GM18508 (cell line): ENCODE measurements at regions not wholly inside any gene's neighbourhood (a gene's known extent, or its start where the extent isn't known, plus 50 kb on each side); places are given as distances from the start of the nearest gene placed in this dataset.

Source experiments
- ATAC-seq: cut with Tn5 transposase; IDR thresholded peaks from one replicate; pipeline ENCODE4 v1.9.1; 2021; ENCODE audit warnings: moderate number of reproducible peaks; ENCODE audit not compliant: insufficient read depth, unreplicated experiment

- ATAC-seq, result no peak
These were observed 197.7 kb downstream of the MTX2 start for GRCh38 chr2:176466918-176467452.

DNA sequence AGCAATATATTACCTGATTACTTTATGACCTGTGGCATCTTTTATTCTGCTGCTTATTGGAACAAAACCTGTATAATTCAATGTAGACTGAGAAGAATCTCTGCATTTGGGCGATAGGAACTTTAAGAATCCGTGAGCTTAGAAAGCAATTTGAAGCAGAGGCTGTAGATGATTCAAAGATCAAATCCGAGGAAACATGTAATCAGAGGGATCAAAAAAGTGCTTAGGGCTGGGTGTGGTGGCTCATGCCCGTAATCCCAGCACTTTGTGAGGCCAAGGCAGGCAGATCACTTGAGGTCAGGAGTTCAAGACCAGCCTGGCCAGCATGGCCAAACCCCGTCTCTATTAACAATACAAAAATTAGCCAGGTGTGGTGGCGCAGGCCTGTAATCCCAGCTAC lies 198.4 kb downstream of the MTX2 start:
- no peak for ATAC-seq

GRCh38 chr2:176468457-176469113 lies 199.3 kb downstream of the MTX2 start:
- no peak for ATAC-seq

DNA sequence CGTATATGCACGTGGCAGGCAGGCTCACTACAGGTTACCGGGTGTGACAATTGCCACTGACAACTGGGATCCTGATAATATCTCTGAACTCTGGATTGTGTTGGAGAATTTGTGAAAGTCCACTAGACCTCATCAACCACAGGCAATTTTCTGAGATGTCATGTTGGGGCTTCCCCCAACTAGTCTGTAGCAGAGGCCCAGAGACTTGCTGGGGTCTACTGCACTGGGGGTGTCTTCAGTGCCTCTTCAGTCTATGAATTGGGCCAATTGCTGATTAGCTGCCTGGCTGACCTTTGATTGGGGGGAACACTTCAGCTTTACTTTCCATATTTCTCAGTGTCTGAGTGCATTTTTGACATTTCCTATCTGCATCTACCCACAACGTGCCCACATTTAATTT lies 201.5 kb downstream of the MTX2 start:
- no peak for ATAC-seq

GRCh38 chr2:176471949-176472348 lies 202.7 kb downstream of the MTX2 start:
- ATAC-seq, result no peak

DNA sequence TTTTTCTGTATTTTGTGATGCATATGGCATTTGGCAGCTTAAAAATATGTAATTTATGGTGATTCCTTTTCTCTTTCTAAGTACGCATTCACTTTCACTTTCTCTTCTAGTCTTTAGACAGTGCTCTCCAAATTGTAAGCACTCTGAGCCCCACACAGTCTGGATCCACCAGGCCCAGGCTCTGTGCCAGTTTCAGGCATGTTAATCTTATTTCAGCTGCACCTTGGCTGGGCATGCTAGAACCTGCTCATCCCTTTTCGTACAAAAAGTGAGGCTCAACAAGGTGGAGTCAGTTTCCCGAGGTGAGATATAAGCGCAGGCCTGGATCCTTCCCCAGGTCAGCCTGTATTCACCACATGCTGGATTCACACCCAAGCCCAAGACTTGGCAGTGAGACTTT lies 203.9 kb downstream of the MTX2 start:
- no peak for ATAC-seq

DNA sequence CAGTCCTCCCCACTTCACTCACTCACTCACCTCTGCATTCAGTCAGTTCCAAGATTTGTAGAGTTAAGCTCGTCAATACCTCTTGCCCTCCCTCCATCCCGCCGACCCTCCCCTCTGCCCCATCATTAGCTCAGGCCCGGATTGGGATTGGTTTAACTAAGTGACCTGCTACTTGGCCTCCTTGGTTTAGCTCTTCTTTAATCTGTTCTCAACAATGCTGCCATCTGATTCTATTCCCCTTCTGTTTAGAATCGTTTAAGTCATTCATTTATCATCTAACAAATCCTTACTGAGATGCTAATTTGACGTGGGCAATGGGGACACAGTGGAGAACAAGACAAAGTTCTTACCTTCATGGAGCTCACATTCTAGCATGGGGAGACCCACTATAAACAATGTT lies 204.6 kb downstream of the MTX2 start:
- no peak for ATAC-seq

DNA sequence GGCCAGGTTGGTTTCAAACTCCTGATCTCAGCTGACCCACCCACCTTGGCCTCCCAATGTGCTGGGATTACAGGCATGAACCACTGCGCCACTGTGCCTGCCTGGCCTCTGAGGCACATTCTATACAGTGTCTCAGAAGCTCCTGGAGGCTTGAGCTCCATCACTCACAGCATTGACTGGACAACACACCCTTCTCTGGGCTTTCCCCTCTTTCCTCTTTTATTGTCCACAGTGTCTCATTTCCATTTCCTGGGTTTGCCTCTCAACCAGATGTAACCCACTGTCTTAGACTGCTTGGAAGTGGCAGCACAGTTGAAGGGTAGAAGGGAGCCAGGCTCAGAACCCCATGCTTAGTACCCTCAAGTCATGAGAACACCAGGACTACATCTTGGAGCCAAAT lies 208.1 kb downstream of the MTX2 start:
- ATAC-seq, result no peak

DNA sequence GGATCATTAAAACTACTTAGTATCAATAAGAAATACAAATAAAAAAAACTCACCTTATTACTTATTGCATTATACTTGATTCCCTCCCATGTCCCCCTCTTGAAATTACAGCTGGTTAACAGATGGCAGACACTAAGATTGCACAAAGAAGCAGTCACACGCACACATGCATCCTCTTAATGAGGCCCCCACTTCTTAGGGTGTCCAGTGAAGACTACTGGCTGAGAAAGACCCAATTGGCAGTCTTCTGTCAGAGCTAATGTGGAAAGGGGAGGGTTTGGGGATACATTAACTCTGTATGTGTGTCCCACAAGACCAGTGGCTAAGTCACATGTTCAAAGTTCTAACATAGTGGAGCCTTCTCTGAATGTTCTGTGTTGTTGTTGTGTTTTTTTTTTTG lies 210.7 kb downstream of the MTX2 start:
- ATAC-seq, result no peak

DNA sequence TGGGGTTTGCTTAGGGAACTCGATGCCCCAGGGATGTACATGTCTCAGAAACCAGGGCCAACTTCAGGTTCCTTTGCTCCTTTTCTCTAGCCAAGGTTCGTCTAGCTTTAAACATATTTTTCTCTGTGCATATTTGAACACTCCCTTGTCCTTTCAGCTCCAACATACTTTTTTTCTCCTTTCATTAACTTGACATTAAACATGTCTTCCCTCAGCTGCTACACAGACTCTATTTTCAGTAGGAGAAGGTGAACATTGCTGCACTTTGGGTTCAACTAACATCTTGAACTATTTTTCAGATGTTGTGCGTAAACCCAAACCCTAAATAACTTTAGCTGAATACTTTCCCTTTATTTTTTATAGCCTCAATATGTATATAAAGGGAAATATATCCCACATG lies 212.9 kb downstream of the MTX2 start:
- ATAC-seq, result no peak

- no peak for ATAC-seq
These were observed 214.2 kb downstream of the MTX2 start for GRCh38 chr2:176483476-176483875.

DNA sequence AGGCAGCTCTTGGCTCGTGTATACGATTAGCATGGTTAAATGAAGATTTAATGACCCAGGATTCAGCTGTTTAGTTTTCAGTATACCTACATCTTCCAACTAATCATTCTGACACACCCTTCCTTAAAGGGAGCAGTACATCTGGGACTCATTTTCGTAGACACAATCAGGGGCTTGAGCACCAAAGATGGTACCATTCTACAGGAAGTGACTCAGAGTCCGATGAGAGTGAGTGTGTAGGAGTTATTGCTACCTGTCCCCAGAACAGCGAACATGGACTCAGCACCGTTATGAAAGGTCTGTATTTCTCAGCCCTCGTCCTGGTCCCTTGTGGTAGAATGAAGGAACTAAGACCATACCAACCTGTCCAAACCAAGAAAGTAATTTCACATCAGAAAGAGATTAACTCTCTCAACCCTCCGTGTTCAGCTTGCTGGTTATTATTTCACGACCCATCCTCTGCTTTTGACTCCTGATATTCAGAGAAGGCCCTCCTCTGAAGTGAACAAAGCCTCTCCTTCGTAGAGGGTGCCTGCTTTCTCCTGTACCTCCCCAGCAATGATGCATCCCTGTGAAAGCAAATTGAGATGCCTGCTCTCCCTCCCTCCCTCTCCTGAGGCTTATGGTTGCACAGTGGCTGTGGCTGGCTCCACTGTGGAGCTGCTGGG lies 214.8 kb downstream of the MTX2 start:
- no peak for ATAC-seq

DNA sequence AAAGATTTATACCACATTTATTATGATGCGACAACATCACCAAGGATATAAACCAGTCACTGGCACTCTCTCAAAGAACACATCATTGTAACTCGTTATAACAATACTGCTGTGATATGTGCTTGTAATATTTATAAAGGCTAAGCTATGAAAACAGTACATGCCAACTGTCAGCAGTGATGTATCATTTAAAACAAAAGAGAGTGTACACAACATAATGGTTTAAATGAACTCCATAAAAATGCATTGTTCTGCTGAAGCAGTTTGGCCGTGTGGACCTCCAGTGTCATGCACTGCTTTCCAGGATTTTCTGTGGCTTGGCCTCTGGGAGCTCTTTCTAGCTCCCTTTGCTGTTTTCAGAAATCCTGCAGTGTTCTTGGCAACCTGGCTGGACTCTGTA lies 215.6 kb downstream of the MTX2 start:
- no peak for ATAC-seq

GRCh38 chr2:176488431-176488830 lies 219.2 kb downstream of the MTX2 start:
- ATAC-seq, result no peak

- no peak for ATAC-seq
These were observed 221.0 kb downstream of the MTX2 start for GRCh38 chr2:176490061-176490861.

DNA sequence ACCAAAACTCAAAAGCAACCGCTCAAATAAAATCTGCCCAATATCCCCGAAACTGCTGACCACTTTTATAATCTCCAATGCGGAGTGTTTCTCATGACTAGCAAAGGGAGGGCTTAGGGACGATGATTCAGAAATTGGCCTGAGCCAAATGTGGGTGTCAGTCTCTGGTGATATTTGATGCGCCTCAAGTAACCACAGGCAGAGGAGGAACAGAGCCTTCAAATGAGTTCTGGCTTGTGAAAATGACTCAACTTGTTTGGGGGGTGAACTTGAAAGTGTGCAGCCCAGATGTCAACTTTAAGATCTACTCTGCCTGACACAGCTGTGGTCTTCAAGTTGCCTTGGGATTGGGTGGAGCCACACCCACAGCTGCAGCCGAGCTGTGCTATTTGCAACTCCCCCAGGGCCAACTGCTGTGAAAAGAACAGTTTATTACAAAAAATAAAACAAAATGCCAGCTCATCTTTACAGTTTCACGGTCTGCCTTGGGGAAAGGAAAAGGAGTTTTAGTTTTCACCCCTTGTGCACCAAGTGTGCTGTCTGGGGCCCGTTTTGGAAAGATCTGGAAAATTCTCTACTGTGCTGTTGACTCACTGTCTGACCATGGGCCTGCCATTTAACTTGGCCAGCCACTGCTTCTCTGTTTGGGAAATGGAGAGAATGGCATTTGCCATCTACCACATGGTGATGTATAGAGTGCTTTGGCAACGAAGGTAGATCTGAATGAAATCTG lies 222.1 kb downstream of the MTX2 start:
- peak; percentile 89 for ATAC-seq

DNA sequence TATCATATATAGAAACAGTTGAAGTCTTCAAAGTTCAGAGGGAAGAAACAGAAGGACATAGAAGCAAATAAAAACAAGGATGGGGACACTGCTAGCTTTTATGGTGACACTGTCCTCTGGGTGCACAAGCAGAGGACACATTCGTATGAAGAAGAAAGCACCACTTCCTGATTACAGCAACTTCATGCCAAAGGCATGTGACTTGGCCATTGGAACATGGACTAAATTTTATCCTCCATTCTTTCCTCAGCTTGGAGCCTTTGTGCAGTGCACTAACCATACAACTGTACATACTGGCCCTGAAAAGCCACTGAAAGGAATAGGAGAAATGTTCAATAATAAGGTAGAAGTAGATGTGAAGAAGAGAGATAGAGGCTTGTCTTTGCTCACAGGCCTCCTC lies 223.3 kb downstream of the MTX2 start:
- ATAC-seq, result no peak

- ATAC-seq, result no peak
These were observed 224.1 kb downstream of the MTX2 start for GRCh38 chr2:176493226-176493825.

GRCh38 chr2:176493909-176494308 lies 224.7 kb downstream of the MTX2 start:
- ATAC-seq, result no peak

DNA sequence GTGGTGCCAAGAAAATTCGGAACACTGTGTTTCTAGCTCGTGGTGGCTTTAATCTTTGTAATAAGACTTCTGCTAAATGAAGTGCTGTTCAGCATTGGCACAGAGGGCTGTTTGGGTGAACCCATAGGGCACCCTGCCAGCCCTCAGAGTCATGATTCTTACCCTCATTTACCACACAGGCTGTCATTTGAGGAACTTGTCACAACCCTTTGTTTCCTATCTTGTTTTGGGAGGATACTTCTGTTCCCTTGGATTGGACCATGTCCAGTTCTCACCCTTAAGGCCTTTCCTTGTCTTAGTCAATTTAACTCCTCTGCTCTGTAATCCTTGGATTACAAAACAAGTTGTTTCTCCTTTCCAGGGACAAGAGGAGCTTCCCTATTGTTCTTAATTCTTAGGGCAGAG lies 225.7 kb downstream of the MTX2 start:
- ATAC-seq, result no peak
